Stimulated activated naive B cell treated with anti-CD40 and anti-IgM and Interleukin-4, amounts not matched to agents 10 μg/mL and 1 μg/mL and 100 μg/mL, for 72 hours (primary cell): ENCODE measurements at regions not wholly inside any gene's neighbourhood (a gene's known extent, or its start where the extent isn't known, plus 50 kb on each side); places are given as distances from the start of the nearest gene placed in this dataset.

Source experiments
- ATAC-seq, 2 donors: fragments of 150-1000 bp; cut with Tn5 transposase; replicated peaks; 2 replicates each; pipeline ENCODE4 v1.10.0; 2021; ENCODE audit warnings: moderate library complexity in 1 of 2
- DNase-seq: peaks from one replicate; pipeline ENCODE4 v3.0.0; 2021
- H3K27ac Mint-ChIP-seq: one replicate; pipeline ENCODE4 v1.8.0; 2022; ENCODE audit warnings: mild to moderate bottlenecking, mixed read lengths
- H3K27me3 Mint-ChIP-seq, 2 donors: one replicate each; pipeline ENCODE4 v1.8.0; 2022; ENCODE audit warnings: mixed read lengths in 2 of 2
- H3K36me3 Mint-ChIP-seq, 2 donors: one replicate each; pipeline ENCODE4 v1.8.0; 2022; ENCODE audit warnings: mixed read lengths in 2 of 2, mild to moderate bottlenecking in 1 of 2
- H3K4me1 Mint-ChIP-seq, 2 donors: one replicate each; pipeline ENCODE4 v1.8.0; 2022; ENCODE audit warnings: mixed read lengths in 2 of 2, mild to moderate bottlenecking in 1 of 2
- H3K4me3 Mint-ChIP-seq, 2 donors: one replicate each; pipeline ENCODE4 v1.8.0; 2022; ENCODE audit warnings: mild to moderate bottlenecking in 2 of 2, mixed read lengths in 2 of 2, moderate library complexity in 1 of 2
- H3K9me3 Mint-ChIP-seq, 2 donors: one replicate each; pipeline ENCODE4 v1.8.0; 2022; ENCODE audit warnings: mixed read lengths in 2 of 2, mild to moderate bottlenecking in 1 of 2

DNA sequence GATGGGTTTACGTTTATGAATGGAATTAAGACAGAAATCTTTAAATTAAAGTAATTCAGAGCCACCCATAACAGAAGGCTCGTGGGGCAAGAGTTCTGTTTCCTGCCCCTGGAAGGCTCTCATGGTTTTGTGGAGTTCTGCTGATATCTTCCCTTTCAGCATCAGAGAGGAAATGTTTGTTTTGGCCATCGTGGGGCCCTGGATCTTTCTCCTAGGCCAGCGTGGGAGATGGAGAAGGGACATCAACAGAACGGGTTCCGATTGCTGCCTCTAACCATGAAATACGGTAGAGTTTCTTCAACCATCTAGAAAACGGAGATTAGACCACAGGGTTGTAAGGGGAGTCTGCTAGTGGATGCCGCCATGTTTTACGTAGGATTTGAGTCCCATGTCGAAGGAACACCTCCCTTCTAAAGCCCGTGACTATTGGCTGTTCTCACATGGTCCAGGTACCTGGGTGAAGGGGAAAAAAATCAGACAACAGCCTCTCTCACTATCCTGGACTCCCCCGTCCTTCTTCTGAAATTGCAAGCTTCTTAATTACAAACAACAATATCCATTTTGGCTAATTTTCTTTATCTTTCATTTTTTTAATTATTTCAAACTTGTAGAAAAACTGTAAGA lies 169.1 kb upstream of the CELF2 start:
- Mint-ChIP-seq H3K36me3 (no peaks in the 10 kb centered on the region), H3K4me3 (no peak overlapping the region), H3K27ac (no peak overlapping the region), H3K27me3 (peaks cover 26 to 33% of the 10 kb centered on the region in 2 donors), H3K9me3 (peaks cover 4 to 5% of the 10 kb centered on the region in 2 donors), H3K4me1 (no peaks in the 10 kb centered on the region)
- ATAC-seq (no peak), DNase-seq (no peak)

GRCh38 chr10:10849306-10849705 lies 168.4 kb upstream of the CELF2 start:
- H3K4me3 Mint-ChIP-seq, result no peak overlapping the region
- H3K36me3 Mint-ChIP-seq, result no peaks in the 10 kb centered on the region
- DNase-seq (no peak), ATAC-seq (no peak)
- peaks cover 4 to 5% of the 10 kb centered on the region in 2 donors for H3K9me3 Mint-ChIP-seq
- peaks cover 19 to 32% of the 10 kb centered on the region in 2 donors for H3K27me3 Mint-ChIP-seq
- H3K27ac Mint-ChIP-seq, result no peak overlapping the region
- no peaks in the 10 kb centered on the region for H3K4me1 Mint-ChIP-seq

DNA sequence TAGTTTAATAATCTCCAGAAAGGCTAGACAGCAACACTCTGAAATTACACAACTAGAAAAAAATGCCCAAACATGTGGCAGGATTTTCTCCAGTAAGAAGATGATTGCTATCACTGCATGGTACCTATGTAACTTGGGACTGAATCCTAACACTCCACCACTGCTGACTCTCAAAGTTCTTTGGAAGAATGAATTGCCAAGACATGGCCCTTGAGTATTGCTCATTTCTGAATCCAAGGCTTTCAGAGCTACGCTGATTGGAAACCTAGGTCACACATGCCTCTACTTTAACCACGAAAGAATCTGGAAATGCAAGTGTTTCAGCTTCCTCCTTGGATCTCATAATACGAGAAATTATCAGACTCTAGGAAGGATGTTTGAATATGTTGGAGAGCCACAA lies 167.5 kb upstream of the CELF2 start:
- Mint-ChIP-seq H3K9me3 (peaks cover 4 to 5% of the 10 kb centered on the region in 2 donors), H3K4me3 (no peak overlapping the region), H3K27ac (no peak overlapping the region), H3K36me3 (no peaks in the 10 kb centered on the region), H3K4me1 (peaks cover 6 to 7% of the 10 kb centered on the region in 2 donors), H3K27me3 (peaks cover 21 to 36% of the 10 kb centered on the region in 2 donors)
- no peak for DNase-seq
- no peak for ATAC-seq

DNA sequence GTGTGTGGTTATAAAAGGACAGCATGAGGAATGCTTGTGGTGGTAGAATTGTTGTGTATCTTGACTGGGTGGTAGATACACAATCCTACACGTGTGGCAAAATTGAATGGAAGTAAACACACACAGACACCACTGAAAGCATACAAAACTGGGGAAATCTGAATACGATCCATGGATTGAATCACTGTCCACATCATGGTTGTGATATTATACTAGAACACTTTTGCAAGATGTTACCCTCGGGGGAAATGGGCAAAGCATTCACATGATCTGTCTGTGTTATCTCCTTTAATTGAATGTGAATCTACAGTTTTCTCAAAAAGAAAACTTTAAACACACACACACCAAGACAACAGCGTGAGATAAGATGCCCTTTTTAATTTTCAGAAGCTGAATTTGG lies 165.2 kb upstream of the CELF2 start:
- DNase-seq (no peak), ATAC-seq (no peak)
- Mint-ChIP-seq H3K9me3 (peaks cover 4 to 5% of the 10 kb centered on the region in 2 donors), H3K4me3 (no peak overlapping the region), H3K36me3 (no peaks in the 10 kb centered on the region), H3K4me1 (peaks cover 7 to 9% of the 10 kb centered on the region in 2 donors), H3K27me3 (peaks cover 21 to 35% of the 10 kb centered on the region in 2 donors), H3K27ac (no peak overlapping the region)

- DNase-seq, result no peak
- Mint-ChIP-seq H3K27ac (no peak overlapping the region), H3K4me3 (no peak overlapping the region), H3K36me3 (no peaks in the 10 kb centered on the region), H3K27me3 (peaks cover 21 to 39% of the 10 kb centered on the region in 2 donors), H3K9me3 (peaks cover 4 to 5% of the 10 kb centered on the region in 2 donors), H3K4me1 (peaks cover 7 to 9% of the 10 kb centered on the region in 2 donors)
- no peak for ATAC-seq
Observed at GRCh38 chr10:10853954-10854353, 163.7 kb upstream of the CELF2 start.

DNA sequence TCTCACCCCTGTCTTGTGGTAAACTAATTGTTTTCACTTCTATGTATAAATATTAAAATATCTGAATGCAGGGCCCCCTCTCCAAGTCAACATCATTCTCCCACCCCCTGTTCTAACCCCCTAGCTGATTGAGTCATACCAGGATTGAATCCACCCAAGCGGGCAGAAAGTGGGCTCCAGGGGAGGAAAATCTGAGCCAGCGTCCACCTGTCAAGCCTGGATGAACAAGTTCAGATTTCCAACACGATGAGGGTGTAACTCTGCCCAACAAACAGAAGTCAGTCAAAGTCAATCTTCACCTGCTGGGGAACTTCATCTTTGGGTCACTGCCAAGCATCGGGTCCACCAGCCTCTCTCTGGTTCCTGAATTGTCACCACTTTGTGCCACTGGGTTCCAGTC lies 162.9 kb upstream of the CELF2 start:
- Mint-ChIP-seq H3K27me3 (peaks cover 21 to 39% of the 10 kb centered on the region in 2 donors), H3K9me3 (peaks cover 4 to 5% of the 10 kb centered on the region in 2 donors), H3K27ac (peak overlapping the region; percentile 71), H3K36me3 (no peaks in the 10 kb centered on the region), H3K4me3 (no peak overlapping the region), H3K4me1 (peaks cover 7 to 9% of the 10 kb centered on the region in 2 donors)
- peak; percentile 20 for DNase-seq
- ATAC-seq, result peak; percentile 38 to 66

DNA sequence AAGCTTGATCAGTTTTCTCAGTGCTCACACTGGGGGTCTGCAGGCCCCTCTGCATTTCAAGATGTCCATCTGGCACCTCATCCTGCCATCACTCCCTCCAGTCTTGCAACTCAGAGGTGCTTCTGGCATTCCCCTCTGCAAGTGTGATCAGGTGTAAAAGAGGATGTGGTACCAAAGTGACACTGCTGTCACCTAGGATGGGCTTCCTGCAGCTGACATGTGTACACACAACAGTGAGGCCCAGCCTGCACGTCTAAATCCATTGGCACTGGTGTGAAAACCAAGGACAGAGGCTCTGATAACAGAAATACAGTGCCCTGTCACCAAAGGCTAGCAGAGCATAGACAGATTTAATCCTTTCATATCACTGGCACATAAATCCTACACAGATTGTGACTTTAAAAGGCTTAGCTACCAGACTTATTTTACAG lies 162.5 kb upstream of the CELF2 start:
- peak overlapping the region; percentile 71 for H3K27ac Mint-ChIP-seq
- ATAC-seq (peak; percentile 93 to 98), DNase-seq (peak; percentile 5)

DNA sequence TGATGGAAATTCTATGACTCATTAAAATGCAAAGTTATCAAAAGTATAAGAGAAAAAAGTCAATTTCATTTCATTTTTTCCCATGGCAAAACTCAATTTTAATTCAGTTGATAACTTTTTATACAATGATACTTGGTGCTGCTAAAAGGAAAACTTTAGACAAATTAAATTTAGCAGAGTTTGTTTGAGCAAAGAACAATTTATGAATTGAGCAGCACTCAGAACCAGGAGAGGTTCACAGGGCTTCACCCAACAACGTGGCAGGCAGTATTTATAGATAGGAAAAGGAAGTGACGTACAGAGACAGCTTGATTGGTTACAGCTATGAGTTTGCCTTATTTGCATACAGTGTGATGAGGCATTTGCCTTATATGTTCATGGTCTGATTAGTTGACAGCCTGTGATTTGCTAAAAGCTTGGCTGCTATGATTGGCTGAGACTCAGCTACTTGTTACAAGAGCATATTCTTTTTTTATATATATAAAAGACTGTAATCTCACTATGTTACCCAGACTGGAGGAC lies 157.2 kb upstream of the CELF2 start:
- no peak for DNase-seq
- Mint-ChIP-seq H3K27ac (no peak overlapping the region), H3K4me1 (no peaks in the 10 kb centered on the region), H3K4me3 (no peak overlapping the region), H3K9me3 (peaks cover 0 to 3% of the 10 kb centered on the region in 2 donors), H3K27me3 (peaks cover 4 to 14% of the 10 kb centered on the region in 2 donors), H3K36me3 (no peaks in the 10 kb centered on the region)
- peak; percentile 34 to 57 for ATAC-seq

More for the DNA sequence above, 162.5 kb upstream of the CELF2 start:
- Mint-ChIP-seq H3K27me3 (peaks cover 21 to 39% of the 10 kb centered on the region in 2 donors), H3K36me3 (no peaks in the 10 kb centered on the region), H3K4me1 (peaks cover 7 to 9% of the 10 kb centered on the region in 2 donors), H3K4me3 (no peak overlapping the region), H3K9me3 (peaks cover 4 to 5% of the 10 kb centered on the region in 2 donors)

DNA sequence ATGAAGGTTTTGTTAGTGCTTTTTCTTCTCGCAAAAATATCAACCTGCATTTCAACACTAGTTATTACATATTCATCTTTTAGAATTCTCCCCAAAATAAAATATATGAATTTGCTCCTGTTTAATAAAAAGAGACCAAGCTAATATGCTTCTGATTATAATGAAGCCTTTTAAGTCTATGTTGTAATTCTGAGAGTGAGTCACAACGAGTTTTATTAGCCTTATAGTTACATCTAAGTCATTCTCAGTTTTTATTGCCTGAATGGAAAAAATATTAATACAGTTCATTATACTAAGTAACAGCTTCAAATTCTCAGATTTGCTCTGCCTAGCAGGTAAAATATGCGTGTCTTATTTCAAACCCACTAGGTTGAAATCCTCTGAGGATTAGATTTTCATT lies 152.4 kb upstream of the CELF2 start:
- Mint-ChIP-seq H3K27me3 (peaks cover 0 to 4% of the 10 kb centered on the region in 2 donors), H3K4me3 (no peak overlapping the region), H3K36me3 (no peaks in the 10 kb centered on the region), H3K27ac (no peak overlapping the region), H3K4me1 (no peaks in the 10 kb centered on the region), H3K9me3 (peaks cover 2 to 7% of the 10 kb centered on the region in 2 donors)
- ATAC-seq, result no peak
- no peak for DNase-seq

- Mint-ChIP-seq H3K4me3 (no peak overlapping the region), H3K27ac (no peak overlapping the region), H3K36me3 (no peaks in the 10 kb centered on the region), H3K9me3 (peaks cover 2 to 7% of the 10 kb centered on the region in 2 donors), H3K27me3 (peaks cover 3 to 9% of the 10 kb centered on the region in 2 donors), H3K4me1 (peaks cover 0 to 4% of the 10 kb centered on the region in 2 donors)
- ATAC-seq (no peak), DNase-seq (no peak)
Observed at GRCh38 chr10:10865913-10866312, 151.8 kb upstream of the CELF2 start.

DNA sequence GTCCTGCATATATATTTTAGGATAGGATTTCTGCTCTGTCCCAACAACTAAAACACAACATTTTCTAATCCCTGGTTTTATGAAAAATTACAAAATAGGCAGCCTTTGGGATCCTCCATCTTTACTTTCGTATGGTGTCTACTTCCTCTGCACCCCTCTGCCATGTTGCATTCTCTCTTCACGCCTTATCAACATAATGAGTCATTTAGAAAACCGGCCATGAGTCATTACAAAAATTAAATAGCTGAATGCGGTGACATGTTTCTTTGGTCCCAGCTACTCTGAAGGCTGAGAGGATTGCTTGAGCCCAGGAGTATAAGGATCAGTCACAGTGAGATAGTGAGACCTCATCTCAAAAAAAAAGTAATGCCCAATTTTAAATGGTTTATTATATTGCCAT lies 148.1 kb upstream of the CELF2 start:
- H3K27me3 Mint-ChIP-seq, result peaks cover 17 to 20% of the 10 kb centered on the region in 2 donors
- ATAC-seq, result peak; percentile 46 to 87
- peaks cover 2 to 4% of the 10 kb centered on the region in 2 donors for H3K9me3 Mint-ChIP-seq
- no peak overlapping the region for H3K27ac Mint-ChIP-seq
- no peaks in the 10 kb centered on the region for H3K36me3 Mint-ChIP-seq
- no peak for DNase-seq
- H3K4me1 Mint-ChIP-seq, result peaks cover 0 to 4% of the 10 kb centered on the region in 2 donors
- H3K4me3 Mint-ChIP-seq, result no peak overlapping the region

GRCh38 chr10:10870523-10871241 lies 147.0 kb upstream of the CELF2 start:
- Mint-ChIP-seq H3K36me3 (no peaks in the 10 kb centered on the region), H3K4me1 (peaks cover 0 to 4% of the 10 kb centered on the region in 2 donors)
- DNase-seq, result no peak

DNA sequence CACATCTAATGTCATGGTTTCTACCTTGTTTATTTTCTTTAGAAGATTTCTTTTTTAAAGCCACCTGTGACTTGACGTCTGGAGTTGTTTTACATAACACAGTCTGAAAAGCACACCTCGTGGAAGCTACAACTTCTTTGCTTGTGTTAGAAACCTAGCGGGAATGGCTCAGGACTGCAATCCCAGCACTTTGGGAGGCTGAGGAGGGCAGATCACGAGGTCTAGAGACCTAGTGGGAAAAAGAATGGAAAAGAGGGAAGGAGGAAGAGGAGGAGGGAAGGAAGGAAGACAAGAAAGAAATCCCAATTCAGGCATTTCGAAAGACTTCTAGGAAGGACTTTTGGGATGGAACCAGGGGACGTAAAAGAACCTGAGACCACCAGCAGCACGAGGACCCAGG lies 146.3 kb upstream of the CELF2 start:
- DNase-seq (no peak), ATAC-seq (no peak)
- no peak overlapping the region for H3K4me3 Mint-ChIP-seq
- no peak overlapping the region for H3K27ac Mint-ChIP-seq
- H3K36me3 Mint-ChIP-seq, result no peaks in the 10 kb centered on the region
- peaks cover 17 to 20% of the 10 kb centered on the region in 2 donors for H3K27me3 Mint-ChIP-seq
- peaks cover 2 to 4% of the 10 kb centered on the region in 2 donors for H3K9me3 Mint-ChIP-seq
- peaks cover 0 to 4% of the 10 kb centered on the region in 2 donors for H3K4me1 Mint-ChIP-seq

More at GRCh38 chr10:10870523-10871241, 147.0 kb upstream of the CELF2 start:
- peak in 1 of 2 donors; percentile 56 for ATAC-seq
- Mint-ChIP-seq H3K4me3 (no peak overlapping the region), H3K9me3 (peaks cover 2 to 4% of the 10 kb centered on the region in 2 donors), H3K27ac (no peak overlapping the region), H3K27me3 (peaks cover 17 to 20% of the 10 kb centered on the region in 2 donors)

- DNase-seq (no peak), ATAC-seq (no peak)
- peaks cover 0 to 4% of the 10 kb centered on the region in 2 donors for H3K4me1 Mint-ChIP-seq
- no peaks in the 10 kb centered on the region for H3K36me3 Mint-ChIP-seq
- no peak overlapping the region for H3K27ac Mint-ChIP-seq
- peaks cover 17 to 20% of the 10 kb centered on the region in 2 donors for H3K27me3 Mint-ChIP-seq
- H3K4me3 Mint-ChIP-seq, result no peak overlapping the region
- H3K9me3 Mint-ChIP-seq, result peaks cover 2 to 4% of the 10 kb centered on the region in 2 donors
Observed at GRCh38 chr10:10872035-10872673, 145.5 kb upstream of the CELF2 start.
